Adrenal gland (tissue), 9 donors: ENCODE measurements at regions not wholly inside any gene's neighbourhood (a gene's known extent, or its start where the extent isn't known, plus 50 kb on each side); places are given as distances from the start of the nearest gene placed in this dataset.
"Not testable (repeated sequence)": the region's sequence is repeated elsewhere in the genome, so short reads cannot be mapped to it uniquely, and the experiment has no call there.

ENCODE experiments used
- DNase-seq, 7 donors: peaks; one replicate each; pipeline ENCODE4 v3.0.0-alpha.2; 2019 to 2020
- H3K27ac ChIP-seq, 5 donors: fragments of 200-600 bp; sonication (generic) in 4 of 5; 1 replicate in 3 of 5; 2 replicates in 2 of 5; pipeline versions ENCODE4 v1.5.1 to v1.8.0; 2016 to 2020; ENCODE audit warnings: mild to moderate bottlenecking in 1 of 5
- H3K27me3 ChIP-seq: fragments of 200-600 bp; 2 replicates; pipeline ENCODE4 v1.8.0; 2021
- H3K36me3 ChIP-seq, 2 donors: fragments of 200-600 bp; replicated peaks in 1 of 2; 1 replicate in 1 of 2; 2 replicates in 1 of 2; pipeline versions ENCODE4 v1.5.1 to v1.8.0; 2018 to 2022
- H3K4me1 ChIP-seq, 2 donors: fragments of 200-600 bp; replicated peaks in 1 of 2; 1 replicate in 1 of 2; 2 replicates in 1 of 2; pipeline versions ENCODE4 v1.5.1 to v1.8.0; 2018 to 2021
- H3K4me3 ChIP-seq, 4 donors: fragments of 200-600 bp; sonication (generic) in 3 of 4; one replicate each; pipeline ENCODE4 v1.5.1; 2016 to 2018
- H3K9me3 ChIP-seq, 3 donors: fragments of 200-600 bp; sonication (generic) in 1 of 3; replicated peaks in 1 of 3; 1 replicate in 2 of 3; 2 replicates in 1 of 3; pipeline versions ENCODE4 v1.5.1 to v1.8.0; 2016 to 2021
- POLR2A ChIP-seq, 2 donors: fragments of 450-650 bp; IDR thresholded peaks; one replicate each; pipeline ENCODE4 v1.6.1; 2017; ENCODE audit warnings: antibody characterized with exemption in 2 of 2, mild to moderate bottlenecking in 2 of 2, moderate library complexity in 1 of 2
- WGBS, 4 donors: extraction: QIAGEN DNeasy Blood & Tissue Kit in 2 of 4; methylation state at CpG; one replicate each; pipeline versions ENCODE4 v1.1.5 to v1.1.7; 2013 to 2017; 5-methylcytosine and 5-hydroxymethylcytosine counted together
- intact Hi-C, 2 donors: fragments of 100-400 bp; cut with DNase I; formaldehyde crosslinking; loops; one replicate each; pipeline versions ENCODE4 v1.14.1 to v1.15.0; 2022 to 2023
- TF ChIP-seq, protein P1 (sequence below), 6 experiments: fragments of 450-650 bp in 4 of 6; fragments of 200-600 bp in 2 of 6; sonication (generic) in 1 of 6; IDR thresholded peaks; 1 replicate in 5 of 6; 2 replicates in 1 of 6; pipeline versions ENCODE4 v1.5.1 to v1.8.0; 2016 to 2021; ENCODE audit warnings: antibody characterized with exemption in 6 of 6, mild to moderate bottlenecking in 2 of 6, moderate library complexity in 1 of 6
- donor health status: healthy with polysubstance abuse.
- donor health status: Bipolar disorder and iron deficiency.
- donor health status: DM: yes; HTN: yes; CAD: no.
- donor health status: DM: no; HTN: no; CAD: no.
- donor health status: DM: no; HTN: no; CAD: no.

DNA sequence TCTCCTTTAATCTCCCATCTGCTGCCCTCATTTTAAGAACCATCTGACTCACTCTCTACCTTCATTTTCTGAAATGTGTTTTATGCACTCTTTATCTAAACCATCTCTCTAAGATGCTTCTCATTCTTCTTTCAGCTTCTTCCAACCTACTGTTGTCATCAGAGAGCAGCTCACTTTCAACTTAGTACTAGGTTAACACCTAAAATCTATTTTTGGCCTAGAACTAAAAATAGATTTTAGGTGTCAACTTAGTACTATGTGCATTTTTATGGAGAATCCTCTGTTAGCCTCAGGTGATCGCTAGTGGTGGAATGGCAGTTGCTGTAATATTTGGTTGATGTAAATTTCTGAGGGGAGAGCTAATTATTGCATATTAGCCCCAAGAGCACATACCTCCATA is 277.1 kb downstream of the KCNJ2 start:
- 78 to 100% (median 95%) methylated on average over 1 of the region's 1 CpG for WGBS, 4 donors
- H3K27me3 ChIP-seq = no peaks in the 10 kb centered on the region
- DNase-seq = no peak
- TF ChIP-seq, protein P1, sequence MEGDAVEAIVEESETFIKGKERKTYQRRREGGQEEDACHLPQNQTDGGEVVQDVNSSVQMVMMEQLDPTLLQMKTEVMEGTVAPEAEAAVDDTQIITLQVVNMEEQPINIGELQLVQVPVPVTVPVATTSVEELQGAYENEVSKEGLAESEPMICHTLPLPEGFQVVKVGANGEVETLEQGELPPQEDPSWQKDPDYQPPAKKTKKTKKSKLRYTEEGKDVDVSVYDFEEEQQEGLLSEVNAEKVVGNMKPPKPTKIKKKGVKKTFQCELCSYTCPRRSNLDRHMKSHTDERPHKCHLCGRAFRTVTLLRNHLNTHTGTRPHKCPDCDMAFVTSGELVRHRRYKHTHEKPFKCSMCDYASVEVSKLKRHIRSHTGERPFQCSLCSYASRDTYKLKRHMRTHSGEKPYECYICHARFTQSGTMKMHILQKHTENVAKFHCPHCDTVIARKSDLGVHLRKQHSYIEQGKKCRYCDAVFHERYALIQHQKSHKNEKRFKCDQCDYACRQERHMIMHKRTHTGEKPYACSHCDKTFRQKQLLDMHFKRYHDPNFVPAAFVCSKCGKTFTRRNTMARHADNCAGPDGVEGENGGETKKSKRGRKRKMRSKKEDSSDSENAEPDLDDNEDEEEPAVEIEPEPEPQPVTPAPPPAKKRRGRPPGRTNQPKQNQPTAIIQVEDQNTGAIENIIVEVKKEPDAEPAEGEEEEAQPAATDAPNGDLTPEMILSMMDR (IDR thresholded peaks at IDR 0.05) = no peak
- no peak for TF ChIP-seq POLR2A (IDR thresholded peaks at IDR 0.05)
- no peaks in the 10 kb centered on the region for H3K4me1 ChIP-seq
- no peak overlapping the region for H3K4me3 ChIP-seq
- H3K9me3 ChIP-seq = no peaks in the 10 kb centered on the region
- H3K36me3 ChIP-seq = no peaks in the 10 kb centered on the region
- intact Hi-C loops = no loop called here
- H3K27ac ChIP-seq = no peak overlapping the region

DNA sequence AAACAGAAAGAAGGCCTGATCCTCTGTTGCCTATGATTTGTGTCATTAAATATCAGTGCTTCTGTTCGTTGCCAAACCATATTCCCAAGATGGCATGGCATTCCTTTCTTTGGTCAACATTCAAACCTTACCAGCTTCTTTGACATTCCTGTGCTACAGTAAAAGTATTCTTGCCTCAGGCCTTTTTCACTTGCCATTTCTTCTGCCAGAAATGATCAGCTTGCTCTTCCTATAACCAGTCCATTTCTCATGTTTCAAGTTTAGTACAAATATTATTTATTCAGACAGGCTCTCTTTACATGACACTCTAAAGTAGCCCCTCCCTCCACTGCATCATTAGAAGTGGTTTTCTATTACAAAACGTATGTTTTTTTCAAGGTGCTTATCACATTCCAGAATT is 278.3 kb downstream of the KCNJ2 start:
- no peak for DNase-seq
- no peaks in the 10 kb centered on the region for H3K4me1 ChIP-seq
- no peak overlapping the region for H3K4me3 ChIP-seq
- H3K36me3 ChIP-seq = no peaks in the 10 kb centered on the region
- H3K27ac ChIP-seq = no peak overlapping the region
- no peaks in the 10 kb centered on the region for H3K27me3 ChIP-seq
- H3K9me3 ChIP-seq = no peaks in the 10 kb centered on the region
- TF ChIP-seq, protein P1 (IDR thresholded peaks at IDR 0.05) = no peak
- TF ChIP-seq POLR2A (IDR thresholded peaks at IDR 0.05) = no peak
- intact Hi-C loops = no loop called here
- WGBS, 4 donors = 57 to 67% (median 58%) methylated on average over 2 of the region's 2 CpGs

DNA sequence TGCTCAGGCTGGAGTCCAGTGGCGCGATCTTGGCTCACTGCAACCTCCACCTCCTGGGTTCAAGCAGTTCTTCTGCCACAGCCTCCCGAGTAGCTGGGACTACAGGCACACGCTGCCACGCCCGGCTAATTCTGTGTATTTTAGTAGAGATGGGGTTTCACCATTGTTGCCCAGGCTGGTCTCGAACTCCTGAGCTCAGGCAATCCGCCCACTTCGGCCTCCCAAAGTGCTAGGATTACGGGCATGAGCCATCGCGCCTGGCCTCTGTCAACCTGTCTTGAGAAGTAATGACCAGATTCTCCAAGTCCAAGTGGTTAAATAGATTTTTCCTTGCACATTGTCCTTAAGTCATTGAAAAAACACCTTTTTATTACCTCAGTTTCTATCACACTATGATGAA is 283.7 kb downstream of the KCNJ2 start:
- DNase-seq, H3K27ac ChIP-seq, H3K4me1 ChIP-seq, H3K9me3 ChIP-seq, intact Hi-C loops, H3K36me3 ChIP-seq, H3K27me3 ChIP-seq, H3K4me3 ChIP-seq: not testable (repeated sequence)
- 90 to 94% (median 91%) methylated on average over 11 to 12 of the region's 12 CpGs for WGBS, 4 donors

DNA sequence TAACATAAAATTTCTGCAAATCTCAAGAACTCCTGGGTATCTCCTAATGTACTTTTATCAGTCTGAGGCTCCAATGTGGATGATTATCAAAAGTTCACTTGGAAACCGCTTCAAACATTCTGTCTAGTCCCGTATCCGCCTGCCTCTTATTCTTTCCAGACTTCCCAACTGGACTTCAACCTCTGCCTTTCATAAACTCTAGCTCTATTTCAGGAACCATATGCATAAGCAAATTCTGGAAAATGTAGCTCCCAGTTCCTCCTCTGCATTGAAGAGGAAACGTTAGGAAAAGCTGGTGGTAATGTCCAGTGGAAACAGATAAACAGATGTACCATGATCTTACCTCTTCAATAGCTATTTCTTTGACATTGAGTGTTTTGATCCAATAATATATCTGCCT is 285.0 kb downstream of the KCNJ2 start:
- H3K9me3 ChIP-seq = no peaks in the 10 kb centered on the region
- no peak overlapping the region for H3K4me3 ChIP-seq
- H3K4me1 ChIP-seq = no peaks in the 10 kb centered on the region
- no peaks in the 10 kb centered on the region for H3K27me3 ChIP-seq
- no peak for DNase-seq
- WGBS, 4 donors = 72 to 80% (median 76%) methylated on average over 4 of the region's 4 CpGs
- H3K27ac ChIP-seq = no peak overlapping the region
- intact Hi-C loops = no loop called here
- no peak for TF ChIP-seq POLR2A (IDR thresholded peaks at IDR 0.05)
- TF ChIP-seq, protein P1 (IDR thresholded peaks at IDR 0.05) = no peak
- no peaks in the 10 kb centered on the region for H3K36me3 ChIP-seq

DNA sequence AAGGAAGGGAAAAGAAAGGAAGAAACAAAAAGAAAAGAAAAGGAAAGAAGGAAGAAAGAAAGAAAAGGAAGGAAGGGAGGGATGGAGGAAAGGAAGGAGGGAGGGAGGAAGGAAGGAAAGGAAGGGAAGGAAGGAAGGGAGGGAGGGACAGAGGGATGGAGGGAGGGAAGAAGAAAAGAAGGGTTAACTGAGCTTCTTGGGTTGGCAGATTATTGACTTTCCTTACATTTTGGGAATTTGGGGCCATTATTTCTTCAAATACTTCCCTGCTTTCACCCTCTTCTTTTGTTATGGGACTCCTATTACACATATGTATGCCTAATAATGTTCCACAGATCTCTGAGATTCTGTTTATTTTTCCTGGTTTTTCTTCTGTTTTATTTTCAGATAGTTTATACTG is 285.6 kb downstream of the KCNJ2 start:
- DNase-seq = no peak
- intact Hi-C loops = no loop called here
- H3K27ac ChIP-seq = no peak overlapping the region
- TF ChIP-seq, protein P1 (IDR thresholded peaks at IDR 0.05) = no peak
- no peak for TF ChIP-seq POLR2A (IDR thresholded peaks at IDR 0.05)
- no peaks in the 10 kb centered on the region for H3K4me1 ChIP-seq
- no peaks in the 10 kb centered on the region for H3K9me3 ChIP-seq
- H3K4me3 ChIP-seq = no peak overlapping the region
- H3K27me3 ChIP-seq = no peaks in the 10 kb centered on the region
- H3K36me3 ChIP-seq = no peaks in the 10 kb centered on the region
